Smooth muscle cell (in vitro differentiated cells): ENCODE measurements at regions not wholly inside any gene's neighbourhood (a gene's known extent, or its start where the extent isn't known, plus 50 kb on each side); places are given as distances from the start of the nearest gene placed in this dataset.

Source experiments
- DNase-seq: peaks from one replicate; lab custom pipeline; 2025; ENCODE audit not compliant: unreplicated experiment; lab: John Stamatoyannopoulos, UW
- H2AFZ ChIP-seq: fragments of 200-600 bp; sonication (generic); 2 replicates; pipeline ENCODE4 v1.6.0; 2016; ENCODE audit warnings: antibody characterized with exemption, low read depth, mild to moderate bottlenecking
- H3F3A ChIP-seq: fragments of 200-600 bp; sonication (generic); 2 replicates; pipeline ENCODE4 v1.6.0; 2017; ENCODE audit warnings: antibody characterized with exemption, low read depth
- H3K27ac ChIP-seq: fragments of 200-600 bp; sonication (generic); 2 replicates; pipeline ENCODE4 v1.5.1; 2016; ENCODE audit warnings: low read depth, mild to moderate bottlenecking
- H3K27me3 ChIP-seq: fragments of 200-600 bp; sonication (generic); 2 replicates; pipeline ENCODE4 v1.6.1; 2016; ENCODE audit warnings: low read depth, mild to moderate bottlenecking
- H3K36me3 ChIP-seq: fragments of 200-600 bp; sonication (generic); 2 replicates; pipeline ENCODE4 v1.5.1; 2016; ENCODE audit warnings: low read depth
- H3K4me1 ChIP-seq: fragments of 200-600 bp; sonication (generic); 2 replicates; pipeline ENCODE4 v1.5.1; 2016; ENCODE audit warnings: low read depth
- H3K4me2 ChIP-seq: fragments of 200-600 bp; sonication (generic); 2 replicates; pipeline ENCODE4 v1.6.0; 2016; ENCODE audit warnings: mild to moderate bottlenecking
- H3K4me3 ChIP-seq: fragments of 200-600 bp; sonication (generic); 2 replicates; pipeline ENCODE4 v1.5.1; 2016; ENCODE audit warnings: mild to moderate bottlenecking
- H3K79me2 ChIP-seq: fragments of 200-600 bp; sonication (generic); 2 replicates; pipeline ENCODE4 v1.6.0; 2016; ENCODE audit warnings: low read depth, mild to moderate bottlenecking
- H3K9ac ChIP-seq: fragments of 200-600 bp; sonication (generic); 2 replicates; pipeline ENCODE4 v1.6.0; 2016; ENCODE audit warnings: low read depth
- H3K9me3 ChIP-seq: fragments of 200-600 bp; sonication (generic); replicated peaks from 2 replicates; pipeline ENCODE4 v1.5.1; 2016; ENCODE audit warnings: low read depth
- H4K20me1 ChIP-seq: fragments of 200-600 bp; sonication (generic); 2 replicates; pipeline ENCODE4 v1.6.0; 2016; ENCODE audit warnings: low read depth
- CTCF ChIP-seq: fragments of 200-600 bp; sonication (generic); IDR thresholded peaks from 2 replicates; pipeline ENCODE4 v1.5.1; 2017; ENCODE audit warnings: borderline replicate concordance, mild to moderate bottlenecking, antibody characterized with exemption; ENCODE audit not compliant: insufficient read depth, poor library complexity, severe bottlenecking
- WGBS: methylation state at CpG from one replicate; pipeline ENCODE4 v1.1.7; 2016; ENCODE audit warnings: low lambda C conversion rate; 5-methylcytosine and 5-hydroxymethylcytosine counted together

GRCh38 chr5:87791869-87792268, 379.1 kb upstream of the CCNH start:
- Histone ChIP-seq H3K27me3 (no peaks in the 10 kb centered on the region), H3K4me1 (peaks cover 9% of the 10 kb centered on the region), H3K4me3 (no peak overlapping the region), H3K27ac (no peak overlapping the region), H2AFZ (peak overlapping the region; percentile 39), H4K20me1 (no peaks in the 10 kb centered on the region), H3K79me2 (no peaks in the 10 kb centered on the region), H3K4me2 (no peak overlapping the region), H3F3A (no peaks in the 10 kb centered on the region), H3K9ac (no peak overlapping the region), H3K9me3 (no peaks in the 10 kb centered on the region), H3K36me3 (no peaks in the 10 kb centered on the region)
- WGBS: 75% methylated on average over 4 of the region's 4 CpGs
- no peak for TF ChIP-seq CTCF
- DNase-seq: no peak

GRCh38 chr5:87788416-87788815, 375.7 kb upstream of the CCNH start:
- TF ChIP-seq CTCF: no peak
- H2AFZ ChIP-seq: no peak overlapping the region
- no peak overlapping the region for H3K4me3 ChIP-seq
- no peak overlapping the region for H3K9ac ChIP-seq
- 49% methylated on average over 2 of the region's 2 CpGs for WGBS
- no peaks in the 10 kb centered on the region for H4K20me1 ChIP-seq
- H3K79me2 ChIP-seq: no peaks in the 10 kb centered on the region
- no peak for DNase-seq
- H3K4me2 ChIP-seq: no peak overlapping the region
- no peaks in the 10 kb centered on the region for H3F3A ChIP-seq
- no peak overlapping the region for H3K27ac ChIP-seq
- H3K27me3 ChIP-seq: no peaks in the 10 kb centered on the region
- peaks cover 9% of the 10 kb centered on the region for H3K4me1 ChIP-seq
- H3K9me3 ChIP-seq: no peaks in the 10 kb centered on the region
- no peaks in the 10 kb centered on the region for H3K36me3 ChIP-seq

- 33% methylated on average over 2 of the region's 2 CpGs for WGBS
- no peak overlapping the region for H2AFZ ChIP-seq
- H3K4me2 ChIP-seq: no peak overlapping the region
- peaks cover 9% of the 10 kb centered on the region for H3K4me1 ChIP-seq
- H3K9me3 ChIP-seq: no peaks in the 10 kb centered on the region
- no peaks in the 10 kb centered on the region for H3F3A ChIP-seq
- TF ChIP-seq CTCF: no peak
- no peaks in the 10 kb centered on the region for H3K27me3 ChIP-seq
- no peaks in the 10 kb centered on the region for H3K79me2 ChIP-seq
- no peaks in the 10 kb centered on the region for H4K20me1 ChIP-seq
- no peak overlapping the region for H3K4me3 ChIP-seq
- no peaks in the 10 kb centered on the region for H3K36me3 ChIP-seq
- DNase-seq: no peak
- no peak overlapping the region for H3K9ac ChIP-seq
- no peak overlapping the region for H3K27ac ChIP-seq
Measured at GRCh38 chr5:87787625-87788256, 375.0 kb upstream of the CCNH start.

- H3K27ac ChIP-seq: no peak overlapping the region
- no peak overlapping the region for H3K4me3 ChIP-seq
- 57% methylated on average over 4 of the region's 4 CpGs for WGBS
- H3F3A ChIP-seq: no peaks in the 10 kb centered on the region
- no peaks in the 10 kb centered on the region for H3K79me2 ChIP-seq
- DNase-seq: no peak
- no peak for TF ChIP-seq CTCF
- no peaks in the 10 kb centered on the region for H3K36me3 ChIP-seq
- H3K27me3 ChIP-seq: no peaks in the 10 kb centered on the region
- H3K9me3 ChIP-seq: no peaks in the 10 kb centered on the region
- no peak overlapping the region for H3K4me2 ChIP-seq
- peaks cover 9% of the 10 kb centered on the region for H3K4me1 ChIP-seq
- no peak overlapping the region for H3K9ac ChIP-seq
- no peaks in the 10 kb centered on the region for H4K20me1 ChIP-seq
- no peak overlapping the region for H2AFZ ChIP-seq
Measured at GRCh38 chr5:87787086-87787485, 374.4 kb upstream of the CCNH start.
